ENCODE measurements at regions not wholly inside any gene's neighbourhood (a gene's known extent, or its start where the extent isn't known, plus 50 kb on each side); places are given as distances from the start of the nearest gene placed in this dataset.

DNA sequence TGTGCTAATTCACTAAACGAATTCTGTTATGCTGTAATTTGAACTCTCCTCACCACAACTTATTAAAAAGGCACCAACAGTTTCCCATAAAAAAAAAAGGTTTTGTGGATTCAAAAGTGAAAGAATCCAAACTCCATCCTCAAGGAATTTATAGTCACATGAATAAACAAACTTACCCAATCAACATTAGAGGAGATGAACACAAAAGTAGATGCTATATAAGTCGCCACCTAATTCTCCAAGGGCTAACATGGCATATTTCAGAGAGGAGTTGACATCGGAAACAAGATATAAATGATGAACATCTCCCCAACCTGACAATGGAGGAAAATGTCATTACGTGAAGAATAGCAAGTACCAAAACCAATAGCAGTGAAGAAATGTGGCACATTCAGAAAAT, 265.5 kb upstream of the PRKD1 start:
- TF ChIP-seq, protein P1, sequence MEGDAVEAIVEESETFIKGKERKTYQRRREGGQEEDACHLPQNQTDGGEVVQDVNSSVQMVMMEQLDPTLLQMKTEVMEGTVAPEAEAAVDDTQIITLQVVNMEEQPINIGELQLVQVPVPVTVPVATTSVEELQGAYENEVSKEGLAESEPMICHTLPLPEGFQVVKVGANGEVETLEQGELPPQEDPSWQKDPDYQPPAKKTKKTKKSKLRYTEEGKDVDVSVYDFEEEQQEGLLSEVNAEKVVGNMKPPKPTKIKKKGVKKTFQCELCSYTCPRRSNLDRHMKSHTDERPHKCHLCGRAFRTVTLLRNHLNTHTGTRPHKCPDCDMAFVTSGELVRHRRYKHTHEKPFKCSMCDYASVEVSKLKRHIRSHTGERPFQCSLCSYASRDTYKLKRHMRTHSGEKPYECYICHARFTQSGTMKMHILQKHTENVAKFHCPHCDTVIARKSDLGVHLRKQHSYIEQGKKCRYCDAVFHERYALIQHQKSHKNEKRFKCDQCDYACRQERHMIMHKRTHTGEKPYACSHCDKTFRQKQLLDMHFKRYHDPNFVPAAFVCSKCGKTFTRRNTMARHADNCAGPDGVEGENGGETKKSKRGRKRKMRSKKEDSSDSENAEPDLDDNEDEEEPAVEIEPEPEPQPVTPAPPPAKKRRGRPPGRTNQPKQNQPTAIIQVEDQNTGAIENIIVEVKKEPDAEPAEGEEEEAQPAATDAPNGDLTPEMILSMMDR (IDR thresholded peaks at IDR 0.05; ENCODE audit: low read length): no peak
- TF ChIP-seq EZH2phosphoT487 (IDR thresholded peaks at IDR 0.05; ENCODE audit: low read length) (no peak), EZH2 (optimal IDR thresholded peaks at IDR 0.05; ENCODE audit: low read depth, low read length) (no peak)
